GM12875 (cell line): ENCODE measurements at regions not wholly inside any gene's neighbourhood (a gene's known extent, or its start where the extent isn't known, plus 50 kb on each side); places are given as distances from the start of the nearest gene placed in this dataset.

Experiments used
- H3K4me3 ChIP-seq: one replicate; pipeline ENCODE4 v1.5.1; 2011; ENCODE audit warnings: low read depth, low read length, control low read depth
- CTCF ChIP-seq: IDR thresholded peaks from 2 replicates; pipeline ENCODE4 v1.5.1; 2011; ENCODE audit warnings: low read depth, mild to moderate bottlenecking, control low read depth, inconsistent platforms, low read length, moderate library complexity, borderline replicate concordance; ENCODE audit not compliant: insufficient read depth

- TF ChIP-seq CTCF = no peak
- no peak overlapping the region for H3K4me3 ChIP-seq
These were observed 439.2 kb downstream of the SETBP1 start for GRCh38 chr18:45119876-45120275.

GRCh38 chr18:45121146-45121545, 440.5 kb downstream of the SETBP1 start:
- H3K4me3 ChIP-seq = no peak overlapping the region
- no peak for TF ChIP-seq CTCF

- TF ChIP-seq CTCF = no peak
- no peak overlapping the region for H3K4me3 ChIP-seq
These were observed 441.8 kb downstream of the SETBP1 start for GRCh38 chr18:45122506-45122905.

- TF ChIP-seq CTCF = no peak
- H3K4me3 ChIP-seq = no peak overlapping the region
These were observed 446.7 kb downstream of the SETBP1 start for GRCh38 chr18:45127405-45127804.

- no peak for TF ChIP-seq CTCF
- H3K4me3 ChIP-seq = no peak overlapping the region
These were observed 452.6 kb downstream of the SETBP1 start for GRCh38 chr18:45133276-45133675.

GRCh38 chr18:45136381-45137086, 455.8 kb downstream of the SETBP1 start:
- no peak for TF ChIP-seq CTCF
- H3K4me3 ChIP-seq = no peak overlapping the region

GRCh38 chr18:45137087-45137419, 456.4 kb downstream of the SETBP1 start:
- no peak overlapping the region for H3K4me3 ChIP-seq
- no peak for TF ChIP-seq CTCF
